RWPE2 (cell line): ENCODE measurements at regions not wholly inside any gene's neighbourhood (a gene's known extent, or its start where the extent isn't known, plus 50 kb on each side); places are given as distances from the start of the nearest gene placed in this dataset.

Source experiments
- ATAC-seq: fragments of 200-7000 bp; cut with Tn5 transposase; 3 replicates; pipeline ENCODE4 v1.9.1; 2021; ENCODE audit warnings: low read depth
- DNase-seq: peaks from one replicate; pipeline ENCODE4 v3.0.0-alpha.2; 2020; ENCODE audit warnings: low spot score
- H3K27ac ChIP-seq: fragments of 450-650 bp; 2 replicates; pipeline ENCODE4 v1.5.1; 2017; ENCODE audit warnings: mild to moderate bottlenecking; ENCODE audit not compliant: poor library complexity, severe bottlenecking
- H3K27me3 ChIP-seq: fragments of 250-450 bp; sonication (Bioruptor Pico); 2 replicates; pipeline ENCODE4 v1.5.1; 2021; ENCODE audit warnings: mild to moderate bottlenecking, moderate library complexity; ENCODE audit not compliant: insufficient read depth, poor library complexity, severe bottlenecking
- H3K36me3 ChIP-seq: fragments of 250-450 bp; sonication (Bioruptor Pico); 2 replicates; pipeline ENCODE4 v1.5.1; 2020; ENCODE audit warnings: low read depth, mild to moderate bottlenecking, moderate library complexity
- H3K4me1 ChIP-seq: fragments of 250-450 bp; sonication (Bioruptor Pico); 2 replicates; pipeline ENCODE4 v1.5.1; 2021; ENCODE audit warnings: mild to moderate bottlenecking, moderate library complexity; ENCODE audit not compliant: insufficient read depth, poor library complexity, severe bottlenecking
- H3K4me3 ChIP-seq: fragments of 250-450 bp; sonication (Bioruptor Pico); 2 replicates; pipeline ENCODE4 v1.5.1; 2021; ENCODE audit warnings: mild to moderate bottlenecking, moderate library complexity; ENCODE audit not compliant: severe bottlenecking
- H3K9me3 ChIP-seq: fragments of 250-450 bp; sonication (Bioruptor Pico); 2 replicates; pipeline ENCODE4 v1.5.1; 2021; ENCODE audit warnings: mild to moderate bottlenecking, moderate library complexity; ENCODE audit not compliant: severe bottlenecking
- CTCF ChIP-seq: fragments of 450-650 bp; IDR thresholded peaks from one replicate; pipeline ENCODE4 v1.5.1; 2017; ENCODE audit warnings: mild to moderate bottlenecking, moderate library complexity; ENCODE audit not compliant: poor library complexity, severe bottlenecking

DNA sequence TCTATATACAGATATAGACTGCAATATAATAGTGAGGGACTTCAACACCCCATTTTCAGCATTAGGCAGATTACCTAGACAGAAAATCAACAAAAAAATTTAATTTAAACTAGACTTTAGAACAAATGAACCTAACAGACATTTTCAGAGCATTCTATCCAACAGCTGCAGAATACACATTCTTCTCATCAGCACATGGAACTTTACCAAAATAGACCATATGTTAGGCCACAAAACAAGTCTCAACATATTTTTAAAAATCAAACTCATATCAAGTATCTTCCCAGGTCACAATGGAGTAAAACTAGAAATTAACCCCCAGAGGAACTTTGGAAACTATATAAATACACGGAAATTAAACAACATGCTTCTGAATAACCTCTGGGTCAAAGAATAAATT lies 169.6 kb downstream of the MTERF1 start:
- no peak for ATAC-seq
- Histone ChIP-seq H3K9me3 (peaks cover 2% of the 10 kb centered on the region), H3K27ac (no peak overlapping the region), H3K4me3 (no peak overlapping the region), H3K27me3 (no peaks in the 10 kb centered on the region), H3K36me3 (no peaks in the 10 kb centered on the region), H3K4me1 (peaks cover 12% of the 10 kb centered on the region)
- DNase-seq, result no peak
- TF ChIP-seq CTCF, result no peak

GRCh38 chr7:91713669-91714068 lies 166.8 kb downstream of the MTERF1 start:
- Histone ChIP-seq H3K27me3 (no peaks in the 10 kb centered on the region), H3K9me3 (no peaks in the 10 kb centered on the region), H3K4me3 (no peak overlapping the region), H3K27ac (peak overlapping the region; percentile 47), H3K4me1 (peaks cover 12% of the 10 kb centered on the region), H3K36me3 (no peaks in the 10 kb centered on the region)
- ATAC-seq (peak; percentile 69), DNase-seq (no peak)
- TF ChIP-seq CTCF, result no peak

DNA sequence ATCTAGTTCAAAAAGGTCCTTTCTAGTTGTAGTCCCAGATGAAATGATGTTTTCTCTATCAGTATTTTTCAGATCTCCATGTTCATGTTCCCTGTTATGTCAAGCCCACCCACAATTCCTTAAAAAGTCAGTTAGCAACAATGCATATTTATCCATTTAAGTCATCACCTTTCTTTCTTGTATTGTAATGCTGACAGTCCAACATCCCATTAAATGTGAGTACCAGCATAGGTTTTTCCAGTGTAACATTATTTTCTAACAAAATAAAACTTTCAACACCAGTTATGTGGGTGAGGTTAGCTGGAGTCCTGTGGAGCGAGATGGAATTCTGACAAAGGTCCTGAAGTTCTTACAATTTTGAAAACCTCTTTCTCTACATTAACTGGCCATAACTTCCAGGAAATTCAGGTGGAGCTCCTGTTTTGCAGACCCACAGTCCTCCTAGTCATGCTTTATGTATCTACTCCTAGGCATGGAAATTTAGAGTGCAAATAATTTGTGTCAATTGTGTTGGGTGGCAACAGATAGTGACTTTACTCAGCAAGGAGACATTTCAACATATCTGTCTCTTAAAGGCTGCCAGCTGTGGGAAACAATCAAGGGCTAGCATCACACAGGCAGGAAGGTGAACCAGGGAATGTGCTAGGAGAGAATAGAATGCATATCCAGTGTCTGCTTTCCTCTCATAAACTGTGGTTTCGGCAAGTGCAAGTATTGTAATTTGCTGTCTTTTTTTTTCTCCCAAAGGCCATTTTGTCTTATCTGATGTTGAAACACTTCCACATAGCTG lies 162.6 kb downstream of the MTERF1 start:
- Histone ChIP-seq H3K27ac (peak overlapping the region; percentile 9), H3K4me3 (no peak overlapping the region), H3K27me3 (no peaks in the 10 kb centered on the region), H3K9me3 (peaks cover 8% of the 10 kb centered on the region), H3K4me1 (peaks cover 22% of the 10 kb centered on the region), H3K36me3 (no peaks in the 10 kb centered on the region)
- ATAC-seq, result no peak
- TF ChIP-seq CTCF, result no peak
- DNase-seq, result no peak

DNA sequence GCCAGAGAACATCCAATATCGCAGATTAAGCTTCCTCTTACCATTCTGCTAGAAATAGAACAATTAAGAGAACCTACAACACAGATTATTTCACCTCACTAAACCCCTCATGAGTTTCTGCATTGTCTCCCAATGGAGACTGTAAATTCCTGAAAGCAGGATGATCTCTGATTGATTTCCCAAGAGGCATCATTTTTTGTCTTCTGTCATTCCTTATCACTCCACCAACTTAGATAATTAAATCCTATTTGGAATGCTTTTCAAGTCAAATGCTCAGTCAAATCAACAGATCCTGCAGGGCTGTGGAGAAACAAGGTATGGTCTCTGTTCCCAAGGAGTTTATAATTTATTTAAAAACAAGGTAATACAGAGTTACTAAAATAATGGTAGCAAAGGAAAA lies 161.5 kb downstream of the MTERF1 start:
- no peak for DNase-seq
- Histone ChIP-seq H3K27me3 (no peaks in the 10 kb centered on the region), H3K4me1 (peaks cover 12% of the 10 kb centered on the region), H3K36me3 (no peaks in the 10 kb centered on the region), H3K9me3 (peaks cover 8% of the 10 kb centered on the region), H3K4me3 (no peak overlapping the region), H3K27ac (peak overlapping the region; percentile 80)
- no peak for TF ChIP-seq CTCF
- ATAC-seq, result no peak

- Histone ChIP-seq H3K27ac (peak overlapping the region; percentile 80), H3K4me3 (no peak overlapping the region), H3K36me3 (no peaks in the 10 kb centered on the region), H3K4me1 (peaks cover 10% of the 10 kb centered on the region), H3K9me3 (peaks cover 8% of the 10 kb centered on the region), H3K27me3 (no peaks in the 10 kb centered on the region)
- DNase-seq (no peak), ATAC-seq (peak; percentile 92)
- no peak for TF ChIP-seq CTCF
Measured at GRCh38 chr7:91720260-91720937, 160.1 kb downstream of the MTERF1 start.
